ENCODE measurements at regions not wholly inside any gene's neighbourhood (a gene's known extent, or its start where the extent isn't known, plus 50 kb on each side); places are given as distances from the start of the nearest gene placed in this dataset.
"Not testable (repeated sequence)": the region's sequence is repeated elsewhere in the genome, so short reads cannot be mapped to it uniquely, and the experiment has no call there.

DNA sequence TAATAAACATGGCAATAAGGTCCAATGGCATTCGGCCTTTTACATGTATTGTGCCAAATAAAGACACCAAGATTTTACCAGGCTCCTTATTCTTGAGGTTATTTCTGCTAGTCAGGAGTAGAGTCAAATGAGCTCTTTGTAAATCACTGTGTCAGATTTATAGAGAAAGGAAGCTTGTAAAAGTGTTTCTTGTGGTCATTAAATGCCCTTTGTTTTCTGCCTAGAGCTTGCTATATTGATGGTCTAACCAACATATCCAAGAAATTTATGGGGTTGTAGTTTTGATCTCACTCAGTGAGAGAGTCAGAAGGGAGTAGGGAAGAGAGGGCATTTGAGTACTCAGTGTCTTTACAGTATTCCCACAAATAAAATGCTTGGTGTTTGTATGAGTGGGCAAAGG is 86.2 kb upstream of the FRMPD4 start:
- DNase-seq: no peak

DNA sequence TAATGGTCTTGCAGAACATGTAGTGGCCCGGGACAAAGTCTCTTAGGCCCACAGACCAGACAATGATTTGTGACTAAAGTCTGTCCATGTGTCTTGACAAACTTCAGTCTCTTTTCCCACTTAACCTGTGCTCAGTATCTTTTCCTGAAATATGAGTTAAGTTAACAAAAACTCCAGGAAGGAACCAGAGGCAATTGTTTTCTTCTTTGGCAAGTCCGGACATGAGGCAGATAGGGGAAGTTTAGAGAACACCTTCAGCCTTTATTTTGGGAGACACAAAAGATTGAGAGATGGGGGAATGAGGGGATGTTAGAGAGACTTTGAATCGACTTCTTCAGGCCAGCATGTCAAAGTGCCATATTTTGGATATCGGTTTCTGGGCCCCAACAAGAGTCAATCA is 80.2 kb upstream of the FRMPD4 start:
- DNase-seq: no peak

- no peak for DNase-seq
Observed at GRCh38 chrX:12060489-12061260, 77.6 kb upstream of the FRMPD4 start.

DNA sequence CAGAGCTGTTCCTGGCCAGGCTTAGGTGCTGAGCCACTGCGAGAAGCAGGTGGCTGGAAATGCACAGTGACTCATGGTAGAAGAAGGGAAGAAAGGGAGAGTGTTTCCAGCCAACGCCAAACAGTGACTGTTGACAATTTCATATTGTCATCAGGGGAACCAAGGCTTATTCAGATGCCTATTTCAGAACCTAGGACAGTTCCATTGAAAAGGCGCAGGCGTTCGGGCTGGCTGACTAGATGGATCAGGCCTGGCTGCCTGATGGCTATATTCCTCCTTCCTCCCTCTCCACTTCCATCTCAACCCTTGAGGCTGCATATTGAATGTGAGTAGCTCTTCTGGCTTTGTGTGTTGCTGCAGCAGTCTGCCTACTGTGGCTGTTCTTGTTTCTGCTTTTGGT is 73.0 kb upstream of the FRMPD4 start:
- DNase-seq: peak; percentile 30

DNA sequence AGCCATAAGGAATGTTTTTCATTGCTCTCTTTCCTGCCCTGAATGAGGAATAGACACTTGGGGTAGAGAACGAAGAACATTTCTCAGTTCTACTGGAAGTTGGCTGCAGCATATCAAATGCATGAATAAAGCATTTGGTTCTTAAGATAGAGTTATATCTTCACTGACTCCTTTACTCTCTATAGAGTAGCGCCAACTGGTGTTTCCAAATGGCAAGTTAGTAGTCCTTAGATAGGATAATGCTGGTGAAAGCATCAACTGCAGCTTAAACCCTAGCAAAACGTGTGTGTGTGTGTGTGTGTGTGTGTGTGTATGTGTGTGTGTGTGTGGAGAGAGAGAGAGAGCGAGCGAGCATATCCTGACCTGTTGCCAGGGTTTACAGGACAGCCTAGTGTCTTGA is 62.2 kb upstream of the FRMPD4 start:
- DNase-seq: no peak

DNA sequence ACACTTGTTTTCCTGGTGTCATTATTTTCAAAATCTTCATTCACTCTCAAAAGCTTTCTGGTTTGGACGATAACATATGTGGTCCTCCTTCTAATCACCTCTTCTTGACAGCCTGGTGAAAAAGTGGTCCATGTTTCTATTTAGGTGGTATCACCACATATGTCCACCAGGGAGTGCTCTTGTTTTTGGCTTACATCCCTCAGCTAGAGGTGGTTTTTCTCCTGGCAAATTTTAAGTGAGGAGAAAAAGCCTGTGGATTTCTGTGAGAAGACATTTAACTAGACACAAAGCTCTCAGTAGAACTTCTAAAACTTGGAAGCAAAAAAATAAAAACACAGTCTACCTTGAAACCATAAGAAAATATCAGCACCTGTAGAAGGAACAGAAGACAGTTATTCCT is 58.0 kb upstream of the FRMPD4 start:
- peak; percentile 7 for DNase-seq

- not testable (repeated sequence) for DNase-seq
Observed at GRCh38 chrX:12082959-12083358, 55.3 kb upstream of the FRMPD4 start.

All from left kidney (tissue), 1 donor.